PC-3 (cell line): ENCODE measurements at regions not wholly inside any gene's neighbourhood (a gene's known extent, or its start where the extent isn't known, plus 50 kb on each side); places are given as distances from the start of the nearest gene placed in this dataset.

Experiments
- ATAC-seq: fragments of 200-7000 bp; cut with Tn5 transposase; 2 replicates; pipeline ENCODE4 v1.9.1; 2020; ENCODE audit warnings: mild to moderate bottlenecking, moderate library complexity
- BruUV-seq: library from RNA; stranded (reverse); fragments of 400-500 nt; replicated peaks from 2 replicates; lab custom pipeline; 2021; lab: Mats Ljungman, UMichigan
- CTCF ChIA-PET: fragments of 300-600 bp; sonication (Branson Sonifier 250); formaldehyde crosslinking; loops from one replicate; lab custom pipeline; 2022; ENCODE audit warnings: antibody characterized with exemption; lab: Charles Lee
- POLR2A ChIA-PET: fragments of 300-600 bp; sonication (Branson Sonifier 250); formaldehyde crosslinking; loops from one replicate; lab custom pipeline; 2022; ENCODE audit warnings: antibody characterized with exemption; ENCODE audit not compliant: unreplicated experiment; lab: Charles Lee
- DNase-seq: peaks from one replicate; pipeline ENCODE4 v3.0.0-alpha.2; 2015
- H2AFZ ChIP-seq: fragments of 300-600 bp; sonication (generic); 2 replicates; pipeline ENCODE4 v1.6.0; 2016; ENCODE audit warnings: antibody characterized with exemption, low read length
- H3F3A ChIP-seq: fragments of 300-600 bp; sonication (generic); one replicate; pipeline ENCODE4 v1.6.0; 2017; ENCODE audit warnings: antibody characterized with exemption, low read length, control low read depth, mild to moderate bottlenecking; ENCODE audit not compliant: unreplicated experiment
- H3K27ac ChIP-seq: fragments of 300-600 bp; sonication (generic); 2 replicates; pipeline ENCODE4 v1.5.1; 2016; ENCODE audit warnings: mild to moderate bottlenecking, low read length
- H3K27me3 ChIP-seq: fragments of 300-600 bp; sonication (generic); 2 replicates; pipeline ENCODE4 v1.6.1; 2016; ENCODE audit warnings: low read length, mixed read lengths
- H3K36me3 ChIP-seq: fragments of 300-600 bp; sonication (generic); 2 replicates; pipeline ENCODE4 v1.6.1; 2016; ENCODE audit warnings: low read depth, mixed run types, low read length, mixed read lengths
- H3K4me1 ChIP-seq: fragments of 300-600 bp; sonication (generic); 2 replicates; pipeline ENCODE4 v1.5.1; 2016; ENCODE audit warnings: low read length; ENCODE audit not compliant: insufficient read depth
- H3K4me2 ChIP-seq: fragments of 300-600 bp; sonication (generic); 2 replicates; pipeline ENCODE4 v1.6.0; 2016; ENCODE audit warnings: low read length
- H3K4me3 ChIP-seq: fragments of 300-600 bp; sonication (generic); 2 replicates; pipeline ENCODE4 v1.5.1; 2016; ENCODE audit warnings: mild to moderate bottlenecking, low read length, mixed read lengths
- H3K79me2 ChIP-seq: fragments of 300-600 bp; sonication (generic); 2 replicates; pipeline ENCODE4 v1.6.1; 2017; ENCODE audit warnings: low read length, mixed read lengths
- H3K9ac ChIP-seq: fragments of 300-600 bp; sonication (generic); 2 replicates; pipeline ENCODE4 v1.6.0; 2016; ENCODE audit warnings: mild to moderate bottlenecking, low read length
- H3K9me2 ChIP-seq: fragments of 300-600 bp; sonication (generic); replicated peaks from 2 replicates; pipeline ENCODE4 v1.6.1; 2016; ENCODE audit warnings: mixed run types, low read length, mixed read lengths
- H3K9me3 ChIP-seq: fragments of 300-600 bp; sonication (generic); 2 replicates; pipeline ENCODE4 v1.6.1; 2016; ENCODE audit warnings: low read length, mixed read lengths
- H4K20me1 ChIP-seq: fragments of 300-600 bp; sonication (generic); 2 replicates; pipeline ENCODE4 v1.6.1; 2016; ENCODE audit warnings: low read length, mixed read lengths
- CTCF ChIP-seq: fragments of 300-600 bp; sonication (generic); conservative IDR thresholded peaks from 2 replicates; pipeline ENCODE4 v1.5.1; 2017; ENCODE audit warnings: antibody characterized with exemption, low read depth, mild to moderate bottlenecking, low read length
- EZH2 ChIP-seq: fragments of 300-600 bp; sonication (generic); IDR thresholded peaks from one replicate; pipeline ENCODE4 v1.6.1; 2017; ENCODE audit warnings: antibody characterized with exemption, mild to moderate bottlenecking, low read length; ENCODE audit not compliant: unreplicated experiment
- EZH2phosphoT487 ChIP-seq: fragments of 300-600 bp; sonication (generic); IDR thresholded peaks from 2 replicates; pipeline ENCODE4 v1.6.1; 2018; ENCODE audit warnings: mild to moderate bottlenecking, antibody characterized with exemption, low read length, borderline replicate concordance
- intact Hi-C: fragments of 100-400 bp; cut with micrococcal nuclease; formaldehyde crosslinking; loops from 2 replicates; pipeline ENCODE4 v1.9.0; 2023

GRCh38 chr4:71204056-71204455 is 134.8 kb upstream of the SLC4A4 start:
- no peaks in the 10 kb centered on the region for H3K36me3 ChIP-seq
- no peak overlapping the region for H3K9ac ChIP-seq
- CTCF ChIA-PET: interaction anchor here (0.7 kb wide), 1 partner anchor 658 kb away, joined by 6 read pairs; no protein-coding TSS in a partner anchor
- no peak overlapping the region for H3K4me2 ChIP-seq
- TF ChIP-seq EZH2phosphoT487: no peak
- TF ChIP-seq EZH2: no peak
- no peak for TF ChIP-seq CTCF
- H3K27me3 ChIP-seq: no peaks in the 10 kb centered on the region
- no peaks in the 10 kb centered on the region for H3K9me3 ChIP-seq
- H3K4me1 ChIP-seq: no peaks in the 10 kb centered on the region
- no peaks in the 10 kb centered on the region for H3K9me2 ChIP-seq
- H3F3A ChIP-seq: no peaks in the 10 kb centered on the region
- no peak overlapping the region for H3K27ac ChIP-seq
- BruUV-seq: no TSS peak
- no peak overlapping the region for H2AFZ ChIP-seq
- intact Hi-C loops: no loop called here
- H3K4me3 ChIP-seq: no peak overlapping the region
- ATAC-seq (no peak), DNase-seq (no peak)
- POLR2A ChIA-PET: no interaction called here
- no peaks in the 10 kb centered on the region for H3K79me2 ChIP-seq
- H4K20me1 ChIP-seq: no peaks in the 10 kb centered on the region

DNA sequence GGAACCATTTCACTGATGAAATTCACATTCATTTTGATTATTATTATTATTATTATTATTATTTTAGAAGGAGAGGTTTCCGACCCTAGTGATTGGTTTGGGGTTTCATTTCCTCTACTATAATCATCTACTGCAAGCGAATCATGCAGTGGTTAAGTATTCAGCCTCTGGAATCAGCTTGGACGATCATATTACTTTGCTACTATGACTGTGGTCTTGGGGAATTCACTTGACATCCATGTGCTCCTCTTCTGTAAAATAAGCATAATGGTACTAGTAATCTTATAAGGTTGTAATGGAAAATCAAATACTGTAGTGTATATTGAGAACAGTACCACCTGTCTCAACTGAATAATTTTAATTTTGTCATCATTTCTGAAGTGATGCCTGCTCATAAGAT is 132.1 kb upstream of the SLC4A4 start:
- no peaks in the 10 kb centered on the region for H3K9me3 ChIP-seq
- H3K27me3 ChIP-seq: no peaks in the 10 kb centered on the region
- no peak for ATAC-seq
- ChIA-PET POLR2A (no interaction called here), CTCF (no interaction called here)
- H3K27ac ChIP-seq: no peak overlapping the region
- no peaks in the 10 kb centered on the region for H3K36me3 ChIP-seq
- intact Hi-C loops: no loop called here
- DNase-seq: peak; percentile 13
- H3F3A ChIP-seq: no peaks in the 10 kb centered on the region
- H3K4me3 ChIP-seq: no peak overlapping the region
- TF ChIP-seq EZH2: no peak
- no peak for TF ChIP-seq EZH2phosphoT487
- TF ChIP-seq CTCF: no peak
- H3K4me2 ChIP-seq: no peak overlapping the region
- H4K20me1 ChIP-seq: no peaks in the 10 kb centered on the region
- BruUV-seq: no TSS peak
- no peaks in the 10 kb centered on the region for H3K79me2 ChIP-seq
- no peaks in the 10 kb centered on the region for H3K9me2 ChIP-seq
- H2AFZ ChIP-seq: no peak overlapping the region
- H3K9ac ChIP-seq: no peak overlapping the region
- no peaks in the 10 kb centered on the region for H3K4me1 ChIP-seq

DNA sequence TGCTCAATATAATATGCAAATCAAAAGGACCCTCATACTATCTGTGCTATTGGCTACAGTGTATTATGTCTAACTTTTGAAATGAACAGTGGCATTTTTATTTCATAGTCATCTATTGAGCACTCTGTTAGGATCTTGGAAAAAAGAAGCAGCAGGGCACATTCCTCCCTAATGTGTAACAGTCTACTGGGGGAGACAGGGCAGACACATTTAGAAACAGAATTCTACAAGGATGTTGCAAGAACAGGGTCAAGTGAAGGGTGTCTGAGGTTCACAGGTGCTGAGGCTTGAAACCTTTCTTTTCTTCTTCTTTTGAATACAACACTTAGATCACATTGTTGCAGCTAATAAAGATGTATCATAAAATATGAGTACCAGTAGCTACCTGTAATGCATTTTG is 129.7 kb upstream of the SLC4A4 start:
- Histone ChIP-seq H3K4me1 (no peaks in the 10 kb centered on the region), H3K27me3 (no peaks in the 10 kb centered on the region), H4K20me1 (no peaks in the 10 kb centered on the region), H3K9ac (no peak overlapping the region), H3K79me2 (no peaks in the 10 kb centered on the region), H3K4me2 (no peak overlapping the region), H3K27ac (no peak overlapping the region), H3K36me3 (no peaks in the 10 kb centered on the region), H3K4me3 (no peak overlapping the region), H3K9me3 (no peaks in the 10 kb centered on the region), H2AFZ (no peak overlapping the region), H3K9me2 (no peaks in the 10 kb centered on the region), H3F3A (no peaks in the 10 kb centered on the region)
- ChIA-PET POLR2A (no interaction called here), CTCF (no interaction called here)
- DNase-seq (no peak), ATAC-seq (no peak)
- intact Hi-C loops: no loop called here
- no peak for TF ChIP-seq EZH2phosphoT487
- TF ChIP-seq EZH2: no peak
- no peak for TF ChIP-seq CTCF
- no TSS peak for BruUV-seq
